ENCODE measurements at regions not wholly inside any gene's neighbourhood (a gene's known extent, or its start where the extent isn't known, plus 50 kb on each side); places are given as distances from the start of the nearest gene placed in this dataset.

DNA sequence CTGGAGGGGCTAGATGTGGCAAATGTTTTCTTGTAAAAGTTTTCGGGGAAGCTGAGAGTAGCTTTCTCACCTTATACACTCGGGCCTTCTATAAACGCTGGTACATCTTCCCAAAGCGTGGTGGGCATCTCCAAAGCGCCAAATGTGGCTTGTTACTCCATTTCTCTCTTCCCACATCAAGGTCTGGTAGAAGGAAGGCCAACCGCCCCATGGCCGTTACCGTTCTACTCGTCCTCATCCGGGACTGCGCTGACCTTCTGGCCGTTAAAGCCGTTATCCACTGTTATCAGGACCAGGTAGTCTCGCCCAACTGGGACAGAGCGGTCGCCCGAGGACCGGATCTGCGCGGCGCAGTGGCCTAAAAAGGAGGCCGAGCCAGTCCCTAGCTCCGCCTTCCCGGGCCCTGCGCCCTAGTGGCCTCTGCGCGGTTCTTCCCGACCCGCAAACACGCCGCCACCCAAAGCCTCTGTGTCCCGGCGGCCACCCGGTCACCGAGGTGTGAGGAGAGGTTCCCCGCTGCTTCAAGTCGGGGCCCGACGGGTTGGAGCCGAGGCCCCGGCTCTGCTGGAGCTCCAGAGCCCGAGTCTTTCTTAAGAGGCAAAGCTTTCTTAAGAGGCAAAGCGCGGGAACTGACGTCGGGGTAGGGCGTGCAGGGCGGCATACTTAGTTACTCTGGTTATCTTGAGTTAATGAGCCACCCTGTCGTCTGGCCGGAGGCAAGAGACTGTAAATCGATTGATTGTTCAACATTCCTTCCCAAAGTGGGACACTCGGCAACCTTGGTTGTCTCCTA lies 90.5 kb downstream of the GPX5 start:
- no peak for TF ChIP-seq CTCF (IDR thresholded peaks at IDR 0.05; ENCODE audit: poor library complexity, severe bottlenecking)
- TF ChIP-seq, protein P1, sequence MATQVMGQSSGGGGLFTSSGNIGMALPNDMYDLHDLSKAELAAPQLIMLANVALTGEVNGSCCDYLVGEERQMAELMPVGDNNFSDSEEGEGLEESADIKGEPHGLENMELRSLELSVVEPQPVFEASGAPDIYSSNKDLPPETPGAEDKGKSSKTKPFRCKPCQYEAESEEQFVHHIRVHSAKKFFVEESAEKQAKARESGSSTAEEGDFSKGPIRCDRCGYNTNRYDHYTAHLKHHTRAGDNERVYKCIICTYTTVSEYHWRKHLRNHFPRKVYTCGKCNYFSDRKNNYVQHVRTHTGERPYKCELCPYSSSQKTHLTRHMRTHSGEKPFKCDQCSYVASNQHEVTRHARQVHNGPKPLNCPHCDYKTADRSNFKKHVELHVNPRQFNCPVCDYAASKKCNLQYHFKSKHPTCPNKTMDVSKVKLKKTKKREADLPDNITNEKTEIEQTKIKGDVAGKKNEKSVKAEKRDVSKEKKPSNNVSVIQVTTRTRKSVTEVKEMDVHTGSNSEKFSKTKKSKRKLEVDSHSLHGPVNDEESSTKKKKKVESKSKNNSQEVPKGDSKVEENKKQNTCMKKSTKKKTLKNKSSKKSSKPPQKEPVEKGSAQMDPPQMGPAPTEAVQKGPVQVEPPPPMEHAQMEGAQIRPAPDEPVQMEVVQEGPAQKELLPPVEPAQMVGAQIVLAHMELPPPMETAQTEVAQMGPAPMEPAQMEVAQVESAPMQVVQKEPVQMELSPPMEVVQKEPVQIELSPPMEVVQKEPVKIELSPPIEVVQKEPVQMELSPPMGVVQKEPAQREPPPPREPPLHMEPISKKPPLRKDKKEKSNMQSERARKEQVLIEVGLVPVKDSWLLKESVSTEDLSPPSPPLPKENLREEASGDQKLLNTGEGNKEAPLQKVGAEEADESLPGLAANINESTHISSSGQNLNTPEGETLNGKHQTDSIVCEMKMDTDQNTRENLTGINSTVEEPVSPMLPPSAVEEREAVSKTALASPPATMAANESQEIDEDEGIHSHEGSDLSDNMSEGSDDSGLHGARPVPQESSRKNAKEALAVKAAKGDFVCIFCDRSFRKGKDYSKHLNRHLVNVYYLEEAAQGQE (IDR thresholded peaks at IDR 0.05; ENCODE audit: borderline replicate concordance), result no peak
- TF ChIP-seq TAF1 (IDR thresholded peaks at IDR 0.05; ENCODE audit: low read depth), result no peak
- TF ChIP-seq POLR2AphosphoS5 (IDR thresholded peaks at IDR 0.05), result no peak
- no peak for TF ChIP-seq EP300 (conservative IDR thresholded peaks at IDR 0.05; ENCODE audit: poor library complexity, severe bottlenecking)

Data from neural cell (in vitro differentiated cells).